Gastrocnemius medialis (tissue), 4 donors: ENCODE measurements at regions not wholly inside any gene's neighbourhood (a gene's known extent, or its start where the extent isn't known, plus 50 kb on each side); places are given as distances from the start of the nearest gene placed in this dataset.

Experiments used
- POLR2A ChIP-seq, 2 donors: fragments of 450-650 bp; IDR thresholded peaks; one replicate each; pipeline ENCODE4 v1.6.1; 2017; ENCODE audit warnings: antibody characterized with exemption in 2 of 2, mild to moderate bottlenecking in 2 of 2, moderate library complexity in 2 of 2
- TF ChIP-seq, protein P1 (sequence below), 5 experiments: fragments of 450-650 bp in 3 of 5; fragments of 200-600 bp in 2 of 5; sonication (generic) in 2 of 5; IDR thresholded peaks in 4 of 5; conservative IDR thresholded peaks in 1 of 5; 1 replicate in 4 of 5; 2 replicates in 1 of 5; pipeline ENCODE4 v1.5.1; 2016 to 2019; ENCODE audit warnings: antibody characterized with exemption in 5 of 5, mild to moderate bottlenecking in 3 of 5, moderate library complexity in 3 of 5

DNA sequence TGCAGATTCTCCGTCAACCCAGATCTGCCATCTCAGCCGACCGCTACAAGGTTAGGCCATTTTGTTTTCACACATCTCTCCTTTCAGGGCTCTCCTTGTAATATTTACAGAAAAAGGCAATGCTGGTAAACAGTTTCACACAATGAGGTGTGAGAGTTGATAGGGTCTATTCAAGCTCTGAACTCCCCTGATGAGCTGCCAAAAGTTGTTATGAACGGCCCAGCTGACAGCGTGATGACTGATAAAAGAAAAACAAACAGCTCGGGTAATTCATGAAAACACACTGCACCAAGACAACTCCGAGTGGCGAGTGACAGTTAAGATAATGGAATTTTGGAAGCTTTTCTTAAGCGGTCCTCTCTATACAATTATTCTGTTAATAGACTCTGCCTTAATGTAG is 68.1 kb upstream of the IRX5 start:
- TF ChIP-seq, protein P1, sequence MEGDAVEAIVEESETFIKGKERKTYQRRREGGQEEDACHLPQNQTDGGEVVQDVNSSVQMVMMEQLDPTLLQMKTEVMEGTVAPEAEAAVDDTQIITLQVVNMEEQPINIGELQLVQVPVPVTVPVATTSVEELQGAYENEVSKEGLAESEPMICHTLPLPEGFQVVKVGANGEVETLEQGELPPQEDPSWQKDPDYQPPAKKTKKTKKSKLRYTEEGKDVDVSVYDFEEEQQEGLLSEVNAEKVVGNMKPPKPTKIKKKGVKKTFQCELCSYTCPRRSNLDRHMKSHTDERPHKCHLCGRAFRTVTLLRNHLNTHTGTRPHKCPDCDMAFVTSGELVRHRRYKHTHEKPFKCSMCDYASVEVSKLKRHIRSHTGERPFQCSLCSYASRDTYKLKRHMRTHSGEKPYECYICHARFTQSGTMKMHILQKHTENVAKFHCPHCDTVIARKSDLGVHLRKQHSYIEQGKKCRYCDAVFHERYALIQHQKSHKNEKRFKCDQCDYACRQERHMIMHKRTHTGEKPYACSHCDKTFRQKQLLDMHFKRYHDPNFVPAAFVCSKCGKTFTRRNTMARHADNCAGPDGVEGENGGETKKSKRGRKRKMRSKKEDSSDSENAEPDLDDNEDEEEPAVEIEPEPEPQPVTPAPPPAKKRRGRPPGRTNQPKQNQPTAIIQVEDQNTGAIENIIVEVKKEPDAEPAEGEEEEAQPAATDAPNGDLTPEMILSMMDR (IDR thresholded peaks at IDR 0.05 in 4 of 5, conservative IDR thresholded peaks at IDR 0.05 in 1 of 5): no peak
- TF ChIP-seq POLR2A (IDR thresholded peaks at IDR 0.05): no peak
